HEK293 (cell line): ENCODE measurements at regions not wholly inside any gene's neighbourhood (a gene's known extent, or its start where the extent isn't known, plus 50 kb on each side); places are given as distances from the start of the nearest gene placed in this dataset.

Source experiments
- CTCF ChIA-PET: fragments of 350-600 bp; formaldehyde crosslinking; extraction: SDS; loops from one replicate; lab custom pipeline; 2021; ENCODE audit warnings: antibody characterized with exemption; lab: Yijun Ruan, JAX
- POLR2A ChIA-PET: fragments of 300-600 bp; formaldehyde crosslinking; extraction: SDS; loops from one replicate; lab custom pipeline; 2020; ENCODE audit warnings: antibody characterized with exemption, inconsistent platforms; lab: Yijun Ruan, JAX
- H3K27ac ChIP-seq: fragments of 200-500 bp; sonication (Bioruptor generic); 2 replicates; pipeline ENCODE4 v1.5.1; 2014; ENCODE audit warnings: low read depth, low read length, control low read depth, inconsistent platforms; ENCODE audit errors: extremely low read depth
- H3K36me3 ChIP-seq, 2 experiments: fragments of 200-500 bp in 1 of 2; sonication (Bioruptor generic) in 1 of 2; 1 replicate in 1 of 2; 2 replicates in 1 of 2; pipeline ENCODE4 v1.5.1; 2014 to 2017; ENCODE audit warnings: inconsistent platforms in 2 of 2, low read length in 2 of 2; ENCODE audit not compliant: control insufficient read depth in 2 of 2, insufficient read depth in 1 of 2
- H3K4me1 ChIP-seq: fragments of 200-500 bp; sonication (Bioruptor generic); 2 replicates; pipeline ENCODE4 v1.5.1; 2014; ENCODE audit warnings: mild to moderate bottlenecking, low read length, inconsistent platforms; ENCODE audit not compliant: control insufficient read depth, insufficient read depth
- H3K4me3 ChIP-seq: 2 replicates; pipeline ENCODE4 v1.5.1; 2011; ENCODE audit warnings: low read depth, mild to moderate bottlenecking, control low read depth, low read length, moderate library complexity
- H3K9me3 ChIP-seq: fragments of 200-500 bp; sonication (Bioruptor generic); 2 replicates; pipeline ENCODE4 v1.5.1; 2014; ENCODE audit warnings: low read depth, low read length, inconsistent platforms; ENCODE audit not compliant: control insufficient read depth, insufficient read depth
- GLIS1 ChIP-seq: fragments of 450-650 bp; formaldehyde crosslinking; IDR thresholded peaks from 2 replicates; pipeline ENCODE4 v1.5.1; 2016; ENCODE audit warnings: missing biosample characterization, missing genetic modification characterization
- HOXA7 ChIP-seq: sonication (generic); formaldehyde crosslinking; IDR thresholded peaks from 2 replicates; pipeline ENCODE4 v1.8.1; 2022; ENCODE audit warnings: missing genetic modification reagents, borderline replicate concordance
- PRDM1 ChIP-seq: fragments of 450-650 bp; formaldehyde crosslinking; IDR thresholded peaks from 2 replicates; pipeline ENCODE4; 2016; ENCODE audit warnings: missing biosample characterization, missing genetic modification characterization
- ZEB2 ChIP-seq: fragments of 450-650 bp; formaldehyde crosslinking; IDR thresholded peaks from 2 replicates; pipeline ENCODE4 v1.5.1; 2016; ENCODE audit warnings: missing biosample characterization, missing genetic modification characterization
- ZNF501 ChIP-seq: fragments of 450-650 bp; formaldehyde crosslinking; IDR thresholded peaks from 2 replicates; pipeline ENCODE4 v1.5.1; 2016; ENCODE audit warnings: missing biosample characterization, missing genetic modification characterization

GRCh38 chr2:189933041-189933440 is 129.5 kb downstream of the MSTN start (continued):
- no peak for TF ChIP-seq ZEB2 (tag by site-specific recombination)
- no peak for TF ChIP-seq PRDM1 (tag by site-specific recombination)
- no peak for TF ChIP-seq HOXA7 (CRISPR knock-in tag)

DNA sequence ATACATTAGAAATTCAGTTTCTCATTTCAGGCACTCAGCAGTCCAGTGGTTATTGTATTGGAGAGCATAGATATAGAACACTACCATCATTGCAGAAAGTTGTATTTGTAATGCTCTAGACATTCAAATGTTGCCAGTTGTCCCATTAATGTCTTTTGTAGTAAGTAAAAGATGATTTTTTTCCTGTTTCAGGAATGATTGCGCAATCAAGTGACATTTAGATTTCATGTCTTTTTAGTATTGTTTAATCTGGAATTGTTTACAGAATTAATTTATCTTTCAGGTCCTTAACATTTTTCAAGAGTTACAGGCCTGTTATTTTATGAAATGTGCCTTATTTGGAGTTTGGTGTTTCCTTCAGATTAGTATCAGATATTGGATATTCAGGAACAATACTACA is 134.7 kb downstream of the MSTN start:
- Histone ChIP-seq H3K4me3 (no peak overlapping the region), H3K4me1 (no peaks in the 10 kb centered on the region), H3K27ac (no peak overlapping the region), H3K9me3 (no peaks in the 10 kb centered on the region), H3K36me3 (no peaks in the 10 kb centered on the region)
- CTCF ChIA-PET = interaction anchor here (0.6 kb wide), 2 partner anchors 164 to 1664 kb away, joined by 3 to 4 read pairs; no protein-coding TSS in a partner anchor
- POLR2A ChIA-PET = no interaction called here
- TF ChIP-seq ZNF501 = no peak
- no peak for TF ChIP-seq GLIS1 (tag by site-specific recombination)
